ENCODE measurements at regions not wholly inside any gene's neighbourhood (a gene's known extent, or its start where the extent isn't known, plus 50 kb on each side); places are given as distances from the start of the nearest gene placed in this dataset.

DNA sequence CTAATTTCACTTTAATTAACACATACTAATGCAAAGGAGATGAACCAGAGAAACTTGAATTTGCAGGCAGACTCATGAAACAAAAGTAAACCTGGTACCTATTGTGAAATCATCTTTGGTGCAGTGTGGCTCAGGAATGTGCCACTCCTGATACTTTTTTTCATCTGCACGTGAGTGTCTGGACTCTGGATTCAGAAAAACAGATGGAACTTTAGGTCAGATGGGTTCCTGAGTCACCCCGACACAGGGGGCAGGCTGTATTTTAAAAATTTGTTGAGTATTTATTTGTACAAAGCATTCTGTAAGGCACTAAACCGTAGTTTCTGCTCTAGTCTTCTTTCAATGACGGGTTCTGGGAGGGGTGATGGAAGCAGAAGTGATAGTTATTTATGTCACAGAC lies 52.2 kb upstream of the TUT7 start:
- DNase-seq (ENCODE audit: low spot score), result no peak

DNA sequence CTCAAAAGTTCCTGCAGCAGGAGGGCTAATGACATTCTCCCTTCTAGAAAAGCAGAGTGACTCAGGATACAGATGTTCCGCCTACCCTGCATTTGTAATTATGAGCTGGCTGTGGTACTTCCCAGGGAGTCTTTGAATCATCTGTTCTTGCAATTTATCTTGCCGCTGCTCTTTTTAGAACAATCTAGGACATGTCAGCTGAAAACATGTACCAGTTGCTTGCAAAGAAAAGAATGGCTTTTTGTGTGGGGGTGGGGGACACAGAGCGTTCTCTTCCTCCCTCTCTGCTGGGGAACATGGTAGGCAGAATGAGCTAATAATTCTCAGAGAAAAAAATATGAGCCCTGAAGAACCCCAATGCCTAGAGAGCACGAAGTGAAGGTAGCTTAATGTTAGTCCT lies 51.7 kb upstream of the TUT7 start:
- TF ChIP-seq, protein P1, sequence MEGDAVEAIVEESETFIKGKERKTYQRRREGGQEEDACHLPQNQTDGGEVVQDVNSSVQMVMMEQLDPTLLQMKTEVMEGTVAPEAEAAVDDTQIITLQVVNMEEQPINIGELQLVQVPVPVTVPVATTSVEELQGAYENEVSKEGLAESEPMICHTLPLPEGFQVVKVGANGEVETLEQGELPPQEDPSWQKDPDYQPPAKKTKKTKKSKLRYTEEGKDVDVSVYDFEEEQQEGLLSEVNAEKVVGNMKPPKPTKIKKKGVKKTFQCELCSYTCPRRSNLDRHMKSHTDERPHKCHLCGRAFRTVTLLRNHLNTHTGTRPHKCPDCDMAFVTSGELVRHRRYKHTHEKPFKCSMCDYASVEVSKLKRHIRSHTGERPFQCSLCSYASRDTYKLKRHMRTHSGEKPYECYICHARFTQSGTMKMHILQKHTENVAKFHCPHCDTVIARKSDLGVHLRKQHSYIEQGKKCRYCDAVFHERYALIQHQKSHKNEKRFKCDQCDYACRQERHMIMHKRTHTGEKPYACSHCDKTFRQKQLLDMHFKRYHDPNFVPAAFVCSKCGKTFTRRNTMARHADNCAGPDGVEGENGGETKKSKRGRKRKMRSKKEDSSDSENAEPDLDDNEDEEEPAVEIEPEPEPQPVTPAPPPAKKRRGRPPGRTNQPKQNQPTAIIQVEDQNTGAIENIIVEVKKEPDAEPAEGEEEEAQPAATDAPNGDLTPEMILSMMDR (IDR thresholded peaks at IDR 0.05; ENCODE audit: extremely low read depth, missing control alignments), result no peak
- no peak for DNase-seq (ENCODE audit: low spot score)

More for the DNA sequence above, 52.2 kb upstream of the TUT7 start:
- TF ChIP-seq, protein P1 (IDR thresholded peaks at IDR 0.05; ENCODE audit: extremely low read depth, missing control alignments), result no peak

DNA sequence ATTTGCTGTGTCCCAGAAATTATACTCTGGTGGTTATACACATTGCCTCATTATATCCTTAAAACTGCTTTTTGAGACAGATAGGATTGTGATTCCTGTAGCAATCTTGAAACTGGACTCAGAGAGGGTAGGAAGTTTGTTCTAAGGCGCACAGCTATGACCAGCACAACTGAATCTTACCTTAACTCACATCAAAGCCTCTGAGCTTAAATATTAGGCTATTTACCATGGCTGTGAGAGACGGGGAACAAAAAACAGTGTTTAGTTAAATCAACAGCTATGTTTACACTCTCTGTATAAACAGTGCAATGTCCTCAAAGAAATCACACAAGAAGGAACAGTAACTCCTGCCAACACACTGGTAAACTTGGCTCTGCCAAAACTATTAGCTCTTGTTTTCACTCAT lies 50.9 kb upstream of the TUT7 start:
- no peak for DNase-seq (ENCODE audit: low spot score)
- TF ChIP-seq, protein P1 (IDR thresholded peaks at IDR 0.05; ENCODE audit: extremely low read depth, missing control alignments), result no peak

Measured in GM20000 (cell line).